CD4-positive, CD25-positive, alpha-beta regulatory T cell (primary cell): ENCODE measurements at regions not wholly inside any gene's neighbourhood (a gene's known extent, or its start where the extent isn't known, plus 50 kb on each side); places are given as distances from the start of the nearest gene placed in this dataset.
"Not testable (repeated sequence)": the region's sequence is repeated elsewhere in the genome, so short reads cannot be mapped to it uniquely, and the experiment has no call there.

Source experiments
- ATAC-seq, 2 donors: fragments of 150-1000 bp; cut with Tn5 transposase; one replicate each; pipeline ENCODE4 v1.10.0; 2021; ENCODE audit warnings: low read depth in 2 of 2, moderate number of reproducible peaks in 2 of 2, moderate library complexity in 1 of 2
- DNase-seq, 3 donors: peaks; one replicate each; pipeline versions ENCODE4 v3.0.0 to v3.0.0-alpha.2; 2012 to 2022; ENCODE audit warnings: mixed read lengths in 1 of 3
- H3K27ac ChIP-seq: one replicate; pipeline ENCODE4 v1.7.0; 2013; ENCODE audit warnings: mild to moderate bottlenecking, low read length; ENCODE audit not compliant: insufficient read depth, poor library complexity, severe bottlenecking
- H3K27me3 ChIP-seq: one replicate; pipeline ENCODE4 v1.7.0; 2013; ENCODE audit warnings: low read length; ENCODE audit not compliant: control insufficient read depth, insufficient read depth
- H3K36me3 ChIP-seq: one replicate; pipeline ENCODE4 v1.7.0; 2013; ENCODE audit warnings: mild to moderate bottlenecking, low read length, moderate library complexity; ENCODE audit not compliant: control insufficient read depth, insufficient read depth
- H3K4me1 ChIP-seq: 2 replicates; pipeline ENCODE4 v1.7.0; 2013; ENCODE audit warnings: mild to moderate bottlenecking, low read length; ENCODE audit not compliant: insufficient read depth, control insufficient read depth, poor library complexity, severe bottlenecking
- H3K4me3 ChIP-seq: one replicate; pipeline ENCODE4 v1.7.0; 2013; ENCODE audit warnings: low read depth, mild to moderate bottlenecking, low read length, moderate library complexity
- H3K9me3 ChIP-seq, 2 experiments: 1 replicate in 1 of 2; 2 replicates in 1 of 2; pipeline ENCODE4 v1.7.0; 2013; ENCODE audit warnings: low read length in 2 of 2, mild to moderate bottlenecking in 1 of 2, moderate library complexity in 1 of 2; ENCODE audit not compliant: control insufficient read depth in 2 of 2
- H3K27ac Mint-ChIP-seq, 3 donors: one replicate each; pipeline ENCODE4 v1.8.0; 2020 to 2022; ENCODE audit warnings: mild to moderate bottlenecking in 3 of 3, mixed read lengths in 3 of 3, moderate library complexity in 2 of 3
- H3K27me3 Mint-ChIP-seq: one replicate; pipeline ENCODE4 v1.8.0; 2022; ENCODE audit warnings: mild to moderate bottlenecking, mixed read lengths
- H3K36me3 Mint-ChIP-seq: one replicate; pipeline ENCODE4 v1.8.0; 2020; ENCODE audit warnings: mixed read lengths
- H3K4me1 Mint-ChIP-seq, 4 donors: one replicate each; pipeline ENCODE4 v1.8.0; 2020 to 2022; ENCODE audit warnings: mixed read lengths in 4 of 4, mild to moderate bottlenecking in 1 of 4
- H3K4me3 Mint-ChIP-seq, 4 donors: one replicate each; pipeline ENCODE4 v1.8.0; 2020 to 2022; ENCODE audit warnings: mild to moderate bottlenecking in 4 of 4, mixed read lengths in 4 of 4, moderate library complexity in 3 of 4
- H3K9me3 Mint-ChIP-seq, 7 donors: one replicate each; pipeline ENCODE4 v1.8.0; 2020 to 2022; ENCODE audit warnings: mixed read lengths in 7 of 7, mild to moderate bottlenecking in 3 of 7, moderate library complexity in 2 of 7

GRCh38 chr1:106406114-106406513, 650.4 kb upstream of the PRMT6 start:
- Mint-ChIP-seq H3K27ac (no peak overlapping the region), H3K27me3 (no peaks in the 10 kb centered on the region), H3K4me3 (no peak overlapping the region), H3K36me3 (no peaks in the 10 kb centered on the region), H3K9me3 (peaks cover 0 to 6% (median 0%) of the 10 kb centered on the region in 7 donors), H3K4me1 (no peaks in the 10 kb centered on the region)
- no peaks in the 10 kb centered on the region for H3K4me1 ChIP-seq
- DNase-seq = no peak
- no peaks in the 10 kb centered on the region for H3K9me3 ChIP-seq
- no peak overlapping the region for H3K4me3 ChIP-seq
- H3K27ac ChIP-seq = no peak overlapping the region
- no peak for ATAC-seq
- H3K27me3 ChIP-seq = no peaks in the 10 kb centered on the region
- H3K36me3 ChIP-seq = no peaks in the 10 kb centered on the region

GRCh38 chr1:106412321-106412720, 644.2 kb upstream of the PRMT6 start:
- peaks cover 0 to 16% (median 7%) of the 10 kb centered on the region in 7 donors for H3K9me3 Mint-ChIP-seq
- H3K27me3 Mint-ChIP-seq, H3K36me3 ChIP-seq, H3K27me3 ChIP-seq, DNase-seq, H3K4me1 Mint-ChIP-seq, H3K4me1 ChIP-seq, H3K4me3 Mint-ChIP-seq, H3K27ac ChIP-seq, ATAC-seq, H3K9me3 ChIP-seq, H3K4me3 ChIP-seq, H3K36me3 Mint-ChIP-seq, H3K27ac Mint-ChIP-seq: not testable (repeated sequence)

GRCh38 chr1:106435269-106435668, 621.2 kb upstream of the PRMT6 start:
- ATAC-seq = no peak
- no peak overlapping the region for H3K27ac Mint-ChIP-seq
- no peak overlapping the region for H3K4me3 Mint-ChIP-seq
- no peaks in the 10 kb centered on the region for H3K36me3 Mint-ChIP-seq
- DNase-seq = no peak
- H3K9me3 Mint-ChIP-seq = peaks cover 0 to 12% (median 7%) of the 10 kb centered on the region in 7 donors
- no peaks in the 10 kb centered on the region for H3K27me3 Mint-ChIP-seq
- H3K4me1 Mint-ChIP-seq = no peaks in the 10 kb centered on the region
- no peak overlapping the region for H3K27ac ChIP-seq
- no peak overlapping the region for H3K4me3 ChIP-seq
- no peaks in the 10 kb centered on the region for H3K36me3 ChIP-seq
- no peaks in the 10 kb centered on the region for H3K4me1 ChIP-seq
- H3K27me3 ChIP-seq = no peaks in the 10 kb centered on the region
- peaks cover 0 to 3% of the 10 kb centered on the region in 2 experiments for H3K9me3 ChIP-seq

- Mint-ChIP-seq H3K4me1 (no peaks in the 10 kb centered on the region), H3K27me3 (no peaks in the 10 kb centered on the region), H3K27ac (no peak overlapping the region), H3K9me3 (peaks cover 0 to 17% (median 8%) of the 10 kb centered on the region in 7 donors), H3K4me3 (no peak overlapping the region), H3K36me3 (no peaks in the 10 kb centered on the region)
- Histone ChIP-seq H3K27ac (no peak overlapping the region), H3K4me1 (no peaks in the 10 kb centered on the region), H3K9me3 (peaks cover 0 to 3% of the 10 kb centered on the region in 2 experiments), H3K36me3 (no peaks in the 10 kb centered on the region), H3K4me3 (no peak overlapping the region), H3K27me3 (no peaks in the 10 kb centered on the region)
- no peak for DNase-seq
- ATAC-seq = no peak
Measured at GRCh38 chr1:106439475-106439874, 617.0 kb upstream of the PRMT6 start.

GRCh38 chr1:106447466-106447865, 609.0 kb upstream of the PRMT6 start:
- Histone ChIP-seq H3K9me3 (no peaks in the 10 kb centered on the region), H3K4me3 (no peak overlapping the region), H3K27me3 (no peaks in the 10 kb centered on the region), H3K36me3 (no peaks in the 10 kb centered on the region), H3K27ac (no peak overlapping the region), H3K4me1 (no peaks in the 10 kb centered on the region)
- Mint-ChIP-seq H3K27ac (no peak overlapping the region), H3K4me3 (no peak overlapping the region), H3K9me3 (peaks cover 0 to 12% (median 7%) of the 10 kb centered on the region in 7 donors), H3K36me3 (no peaks in the 10 kb centered on the region), H3K4me1 (no peaks in the 10 kb centered on the region), H3K27me3 (no peaks in the 10 kb centered on the region)
- no peak for ATAC-seq
- no peak for DNase-seq

GRCh38 chr1:106456832-106457231, 599.6 kb upstream of the PRMT6 start:
- no peak for ATAC-seq
- H3K36me3 ChIP-seq = no peaks in the 10 kb centered on the region
- Mint-ChIP-seq H3K27me3 (no peaks in the 10 kb centered on the region), H3K4me1 (no peaks in the 10 kb centered on the region), H3K4me3 (no peak overlapping the region), H3K9me3 (peaks cover 0 to 4% (median 3%) of the 10 kb centered on the region in 7 donors), H3K36me3 (no peaks in the 10 kb centered on the region), H3K27ac (no peak overlapping the region)
- H3K27me3 ChIP-seq = no peaks in the 10 kb centered on the region
- DNase-seq = no peak
- H3K4me3 ChIP-seq = no peak overlapping the region
- no peaks in the 10 kb centered on the region for H3K4me1 ChIP-seq
- no peaks in the 10 kb centered on the region for H3K9me3 ChIP-seq
- no peak overlapping the region for H3K27ac ChIP-seq

- no peaks in the 10 kb centered on the region for H3K27me3 Mint-ChIP-seq
- H3K4me3 ChIP-seq = no peak overlapping the region
- H3K36me3 ChIP-seq = no peaks in the 10 kb centered on the region
- DNase-seq (no peak), ATAC-seq (no peak)
- no peak overlapping the region for H3K27ac ChIP-seq
- H3K4me1 ChIP-seq = no peaks in the 10 kb centered on the region
- no peaks in the 10 kb centered on the region for H3K4me1 Mint-ChIP-seq
- H3K27me3 ChIP-seq = no peaks in the 10 kb centered on the region
- no peak overlapping the region for H3K4me3 Mint-ChIP-seq
- peaks cover 0 to 4% (median 3%) of the 10 kb centered on the region in 7 donors for H3K9me3 Mint-ChIP-seq
- H3K9me3 ChIP-seq = no peaks in the 10 kb centered on the region
- no peak overlapping the region for H3K27ac Mint-ChIP-seq
- H3K36me3 Mint-ChIP-seq = no peaks in the 10 kb centered on the region
Measured at GRCh38 chr1:106457368-106457767, 599.1 kb upstream of the PRMT6 start.

- no peak for ATAC-seq
- Mint-ChIP-seq H3K4me3 (no peak overlapping the region), H3K9me3 (peaks cover 0 to 4% (median 1%) of the 10 kb centered on the region in 7 donors), H3K27me3 (no peaks in the 10 kb centered on the region), H3K36me3 (no peaks in the 10 kb centered on the region), H3K4me1 (no peaks in the 10 kb centered on the region), H3K27ac (no peak overlapping the region)
- Histone ChIP-seq H3K4me1 (no peaks in the 10 kb centered on the region), H3K4me3 (no peak overlapping the region), H3K36me3 (no peaks in the 10 kb centered on the region), H3K9me3 (no peaks in the 10 kb centered on the region), H3K27me3 (no peaks in the 10 kb centered on the region), H3K27ac (no peak overlapping the region)
- no peak for DNase-seq
Measured at GRCh38 chr1:106458866-106459265, 597.6 kb upstream of the PRMT6 start.
